AG04450 (cell line): ENCODE measurements at regions not wholly inside any gene's neighbourhood (a gene's known extent, or its start where the extent isn't known, plus 50 kb on each side); places are given as distances from the start of the nearest gene placed in this dataset.

Experiments used
- CTCF ChIA-PET: fragments of 300-600, 350-600 bp; formaldehyde crosslinking; extraction: SDS; loops from one replicate; lab custom pipeline; 2022; ENCODE audit warnings: antibody characterized with exemption, inconsistent platforms; lab: Charles Lee
- POLR2A ChIA-PET: fragments of 350-600 bp; formaldehyde crosslinking; extraction: SDS; loops from one replicate; lab custom pipeline; 2021; ENCODE audit warnings: antibody characterized with exemption, inconsistent platforms; lab: Yijun Ruan, JAX
- DNase-seq: peaks from one replicate; pipeline ENCODE4 v3.0.0-alpha.2; 2011; ENCODE audit warnings: low read depth, low spot score
- H3K27ac ChIP-seq: one replicate; pipeline ENCODE4 v1.5.1; 2012; ENCODE audit warnings: low read depth, low read length, control low read depth
- H3K27me3 ChIP-seq: one replicate; pipeline ENCODE4 v1.6.0; 2012; ENCODE audit warnings: low read length; ENCODE audit not compliant: control insufficient read depth, insufficient read depth
- H3K4me3 ChIP-seq: 2 replicates; pipeline ENCODE4 v1.5.1; 2011; ENCODE audit warnings: mild to moderate bottlenecking, low read depth, low read length, control low read depth
- H3K9me3 ChIP-seq: 2 replicates; pipeline ENCODE4 v1.5.1; 2012; ENCODE audit warnings: low read length; ENCODE audit not compliant: control insufficient read depth, insufficient read depth
- CTCF ChIP-seq: IDR thresholded peaks from 2 replicates; pipeline ENCODE4 v1.5.1; 2011; ENCODE audit warnings: low read depth, low read length, control low read depth, inconsistent platforms

DNA sequence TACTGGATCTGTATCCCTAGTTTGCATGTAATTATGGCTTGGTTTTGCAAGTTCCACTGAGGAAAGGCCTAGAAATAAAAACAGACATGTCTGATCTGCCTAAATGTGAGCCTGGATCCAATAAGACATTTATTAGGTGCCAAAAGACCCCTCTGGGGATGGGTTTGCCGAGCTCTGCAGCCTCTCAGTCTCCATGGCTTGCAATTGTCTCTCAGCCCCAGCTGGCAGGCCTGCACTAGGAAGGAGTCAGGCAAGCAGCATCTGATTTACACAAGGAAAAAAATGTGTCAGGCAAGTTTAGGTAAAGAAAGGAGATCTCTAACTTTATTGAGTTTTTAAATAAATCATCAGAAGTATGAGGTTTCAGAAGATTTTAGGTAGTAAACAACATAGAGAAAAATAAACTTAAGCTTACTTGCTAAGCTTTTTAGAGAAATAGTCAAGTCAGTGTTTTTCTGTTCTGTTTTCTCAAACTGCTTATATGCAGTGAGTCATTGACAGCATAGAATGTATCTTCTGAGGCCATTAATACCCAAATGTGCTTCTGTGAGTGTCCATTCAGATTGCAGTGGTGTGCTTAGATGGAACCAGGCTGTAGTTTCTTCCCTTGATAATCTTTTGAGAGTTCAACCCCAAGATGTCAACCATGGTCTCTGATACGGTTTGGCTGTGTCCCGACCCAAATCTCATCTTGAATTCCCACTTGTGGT, 121.0 kb downstream of the FHL5 start:
- Histone ChIP-seq H3K9me3 (no peaks in the 10 kb centered on the region), H3K27me3 (no peaks in the 10 kb centered on the region), H3K4me3 (no peak overlapping the region), H3K27ac (no peak overlapping the region)
- DNase-seq: no peak
- CTCF ChIA-PET: no interaction called here
- no peak for TF ChIP-seq CTCF
- POLR2A ChIA-PET: no interaction called here

GRCh38 chr6:96682017-96682416, 119.1 kb downstream of the FHL5 start:
- TF ChIP-seq CTCF: no peak
- no peak overlapping the region for H3K4me3 ChIP-seq
- POLR2A ChIA-PET: no interaction called here

GRCh38 chr6:96675597-96675996, 112.7 kb downstream of the FHL5 start:
- DNase-seq: no peak
- no peak overlapping the region for H3K27ac ChIP-seq
- no peak overlapping the region for H3K4me3 ChIP-seq
- ChIA-PET CTCF (no interaction called here), POLR2A (no interaction called here)
- H3K9me3 ChIP-seq: no peaks in the 10 kb centered on the region
- TF ChIP-seq CTCF: no peak
- H3K27me3 ChIP-seq: no peaks in the 10 kb centered on the region

More at GRCh38 chr6:96682017-96682416, 119.1 kb downstream of the FHL5 start:
- CTCF ChIA-PET: interaction anchor here (0.6 kb wide), 1 partner anchor 203 kb away, joined by 3 read pairs; no protein-coding TSS in a partner anchor
- no peak overlapping the region for H3K27ac ChIP-seq
- H3K9me3 ChIP-seq: no peaks in the 10 kb centered on the region
- H3K27me3 ChIP-seq: no peaks in the 10 kb centered on the region
- no peak for DNase-seq
